Activated B cell treated with CpG ODN at 0.5 μM for 24 hours (primary cell): ENCODE measurements at regions not wholly inside any gene's neighbourhood (a gene's known extent, or its start where the extent isn't known, plus 50 kb on each side); places are given as distances from the start of the nearest gene placed in this dataset.

Experiments used
- ATAC-seq: fragments of 200-7000 bp; cut with Tn5 transposase; one replicate; pipeline ENCODE4 v1.10.0; 2021; ENCODE audit warnings: low read depth, mild to moderate bottlenecking, moderate library complexity
- CTCF ChIA-PET: fragments of 350-600 bp; sonication (Branson Sonifier 250); formaldehyde crosslinking; loops from one replicate; lab custom pipeline; 2021; ENCODE audit warnings: antibody characterized with exemption; lab: Charles Lee
- POLR2A ChIA-PET: fragments of 350-600 bp; sonication (Branson Sonifier 250); formaldehyde crosslinking; loops from one replicate; lab custom pipeline; 2021; ENCODE audit warnings: antibody characterized with exemption; lab: Charles Lee
- DNase-seq: peaks from one replicate; pipeline ENCODE4 v3.0.0; 2022
- H3K27ac Mint-ChIP-seq: one replicate; pipeline ENCODE4 v1.8.0; 2020; ENCODE audit warnings: mixed read lengths
- H3K27me3 Mint-ChIP-seq: one replicate; pipeline ENCODE4 v1.8.0; 2021; ENCODE audit warnings: mixed read lengths
- H3K36me3 Mint-ChIP-seq: one replicate; pipeline ENCODE4 v1.8.0; 2021; ENCODE audit warnings: low read depth, mixed read lengths
- H3K4me1 Mint-ChIP-seq: one replicate; pipeline ENCODE4 v1.8.0; 2021; ENCODE audit warnings: mixed read lengths
- H3K4me3 Mint-ChIP-seq: one replicate; pipeline ENCODE4 v1.8.0; 2020; ENCODE audit warnings: mild to moderate bottlenecking, mixed read lengths
- H3K9me3 Mint-ChIP-seq: one replicate; pipeline ENCODE4 v1.8.0; 2020; ENCODE audit warnings: mixed read lengths
- CTCF ChIP-seq: fragments of 200-600 bp; IDR thresholded peaks from one replicate; pipeline ENCODE4 v1.8.0; 2022; ENCODE audit warnings: antibody characterized with exemption, mild to moderate bottlenecking
- intact Hi-C: fragments of 100-400 bp; cut with micrococcal nuclease; formaldehyde crosslinking; loops from one replicate; pipeline ENCODE4 v1.15.1; 2024

- Mint-ChIP-seq H3K4me3 (no peak overlapping the region), H3K27me3 (no peaks in the 10 kb centered on the region), H3K27ac (no peak overlapping the region), H3K36me3 (no peaks in the 10 kb centered on the region), H3K4me1 (no peaks in the 10 kb centered on the region), H3K9me3 (peaks cover 2% of the 10 kb centered on the region)
- ChIA-PET CTCF (no interaction called here), POLR2A (no interaction called here)
- no peak for DNase-seq
- no peak for ATAC-seq
- intact Hi-C loops, result no loop called here
- no peak for TF ChIP-seq CTCF
Measured at GRCh38 chr2:66340521-66340920, 94.4 kb upstream of the MEIS1 start.

DNA sequence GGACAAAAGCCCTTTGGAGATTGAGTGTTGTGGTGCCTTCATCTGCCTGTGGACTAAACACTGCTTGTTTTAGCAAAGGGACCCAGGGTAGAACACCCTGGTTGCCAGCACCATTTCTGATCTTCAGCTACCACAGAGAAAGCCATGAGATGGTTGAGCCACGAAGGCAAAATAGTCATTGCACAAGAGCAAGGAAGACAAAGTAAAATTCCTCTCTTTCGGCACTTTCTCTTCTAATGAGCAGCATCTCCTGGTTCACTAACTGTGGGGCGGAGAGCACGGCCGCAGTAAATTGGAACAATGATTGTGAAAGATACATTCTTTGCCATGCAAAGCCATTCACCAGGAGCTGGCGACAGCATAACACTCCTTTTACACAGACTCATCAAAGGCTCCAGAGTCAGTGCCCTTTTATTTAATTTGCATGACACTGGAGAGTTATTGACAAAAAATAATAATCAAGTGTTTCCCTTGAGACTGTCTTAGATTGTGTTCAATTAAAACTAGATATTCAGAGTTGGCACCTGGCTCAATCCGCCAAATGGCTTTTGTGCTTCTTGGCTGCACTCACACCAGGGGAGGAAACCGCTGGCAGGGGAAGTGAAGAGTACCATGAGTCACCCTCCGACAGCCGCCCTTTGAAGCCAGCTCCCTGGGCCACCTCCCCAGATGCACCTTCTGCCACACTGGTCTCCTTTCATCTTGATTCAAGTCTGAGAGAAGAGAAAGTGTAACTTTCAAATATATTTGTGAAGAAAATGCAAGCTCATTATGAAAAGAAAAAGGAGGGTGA is 100.5 kb upstream of the MEIS1 start:
- H3K27me3 Mint-ChIP-seq, result no peaks in the 10 kb centered on the region

DNA sequence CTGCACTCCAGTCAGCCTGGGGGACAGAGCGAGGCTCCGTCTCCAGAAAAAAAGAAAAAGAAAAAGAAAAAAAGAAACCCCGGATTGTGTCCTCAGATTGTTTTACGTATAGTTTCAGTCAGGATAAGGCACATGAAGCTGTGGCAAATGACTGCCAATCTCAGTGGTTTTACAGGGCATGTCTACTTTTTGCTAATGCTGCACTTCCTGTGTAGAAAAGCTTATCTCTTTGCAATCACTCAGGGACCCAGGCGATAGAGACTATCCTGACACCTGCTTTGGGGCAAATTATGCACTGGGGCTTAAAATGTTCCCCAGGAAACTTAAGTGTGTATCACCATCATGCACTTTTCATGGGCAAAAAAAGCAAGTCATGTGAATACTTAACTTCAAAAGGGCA is 103.7 kb upstream of the MEIS1 start:
- Mint-ChIP-seq H3K27ac (no peak overlapping the region), H3K9me3 (no peaks in the 10 kb centered on the region), H3K27me3 (no peaks in the 10 kb centered on the region), H3K4me3 (no peak overlapping the region), H3K36me3 (no peaks in the 10 kb centered on the region), H3K4me1 (no peaks in the 10 kb centered on the region)
- CTCF ChIA-PET, result no interaction called here
- DNase-seq (no peak), ATAC-seq (no peak)
- POLR2A ChIA-PET, result no interaction called here
- intact Hi-C loops, result no loop called here
- TF ChIP-seq CTCF, result no peak

More for the DNA sequence above, 100.5 kb upstream of the MEIS1 start:
- H3K9me3 Mint-ChIP-seq, result no peaks in the 10 kb centered on the region
- H3K4me1 Mint-ChIP-seq, result no peaks in the 10 kb centered on the region
- H3K4me3 Mint-ChIP-seq, result no peak overlapping the region
- no peak for TF ChIP-seq CTCF
- ATAC-seq, result no peak
- no peak for DNase-seq
- CTCF ChIA-PET, result no interaction called here
- POLR2A ChIA-PET, result no interaction called here
- intact Hi-C loops, result no loop called here
- H3K27ac Mint-ChIP-seq, result no peak overlapping the region
- no peaks in the 10 kb centered on the region for H3K36me3 Mint-ChIP-seq

DNA sequence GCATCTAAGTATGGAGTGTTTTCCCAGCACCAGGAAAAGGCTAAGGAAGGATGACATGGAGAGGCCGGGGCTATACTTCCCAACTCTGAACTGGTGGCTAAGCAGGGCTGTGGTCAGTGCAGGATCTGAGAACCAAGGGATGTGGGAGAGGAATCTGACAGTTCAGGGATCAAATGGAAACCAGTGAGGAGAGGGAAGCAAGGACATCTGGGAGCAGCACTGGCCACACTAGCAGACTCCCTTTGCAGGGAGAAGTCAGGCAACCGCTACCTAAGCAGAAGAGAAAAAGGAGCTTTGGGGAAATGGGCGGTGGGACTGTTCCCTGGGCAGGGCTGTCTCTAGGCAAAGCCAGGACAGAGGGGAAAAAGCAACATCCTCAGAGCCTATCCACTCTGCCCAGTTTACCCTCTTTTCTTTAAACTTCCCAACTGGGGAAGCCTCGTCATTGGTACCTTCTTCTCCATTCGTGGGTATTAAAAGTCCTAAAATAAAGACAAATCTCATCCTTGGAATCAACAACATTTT is 105.8 kb upstream of the MEIS1 start:
- TF ChIP-seq CTCF, result no peak
- no peaks in the 10 kb centered on the region for H3K36me3 Mint-ChIP-seq
- H3K4me3 Mint-ChIP-seq, result no peak overlapping the region
- intact Hi-C loops, result no loop called here
- no peak overlapping the region for H3K27ac Mint-ChIP-seq
- H3K27me3 Mint-ChIP-seq, result no peaks in the 10 kb centered on the region
- POLR2A ChIA-PET, result no interaction called here
- no peaks in the 10 kb centered on the region for H3K4me1 Mint-ChIP-seq
- H3K9me3 Mint-ChIP-seq, result no peaks in the 10 kb centered on the region
- ATAC-seq (no peak), DNase-seq (no peak)
- CTCF ChIA-PET, result no interaction called here

- Mint-ChIP-seq H3K4me1 (no peaks in the 10 kb centered on the region), H3K9me3 (no peaks in the 10 kb centered on the region), H3K27me3 (no peaks in the 10 kb centered on the region), H3K4me3 (no peak overlapping the region), H3K36me3 (no peaks in the 10 kb centered on the region), H3K27ac (no peak overlapping the region)
- intact Hi-C loops, result no loop called here
- CTCF ChIA-PET, result no interaction called here
- TF ChIP-seq CTCF, result no peak
- ATAC-seq (no peak), DNase-seq (no peak)
- POLR2A ChIA-PET, result no interaction called here
Measured at GRCh38 chr2:66327066-66327740, 107.7 kb upstream of the MEIS1 start.
